Esophagus mucosa (tissue), 1 donor: ENCODE measurements at regions not wholly inside any gene's neighbourhood (a gene's known extent, or its start where the extent isn't known, plus 50 kb on each side); places are given as distances from the start of the nearest gene placed in this dataset.
"Not testable (repeated sequence)": the region's sequence is repeated elsewhere in the genome, so short reads cannot be mapped to it uniquely, and the experiment has no call there.

Source experiments
- ATAC-seq: fragments of 200-7000 bp; cut with Tn5 transposase; one replicate; pipeline ENCODE4 v1.9.1; 2020
- donor health status: DM: yes; HTN: yes; CAD: no.

GRCh38 chr2:176774766-176775451 lies 437.7 kb upstream of the HNRNPA3 start:
- ATAC-seq = no peak

GRCh38 chr2:176777262-176777661 lies 435.3 kb upstream of the HNRNPA3 start:
- ATAC-seq = no peak

DNA sequence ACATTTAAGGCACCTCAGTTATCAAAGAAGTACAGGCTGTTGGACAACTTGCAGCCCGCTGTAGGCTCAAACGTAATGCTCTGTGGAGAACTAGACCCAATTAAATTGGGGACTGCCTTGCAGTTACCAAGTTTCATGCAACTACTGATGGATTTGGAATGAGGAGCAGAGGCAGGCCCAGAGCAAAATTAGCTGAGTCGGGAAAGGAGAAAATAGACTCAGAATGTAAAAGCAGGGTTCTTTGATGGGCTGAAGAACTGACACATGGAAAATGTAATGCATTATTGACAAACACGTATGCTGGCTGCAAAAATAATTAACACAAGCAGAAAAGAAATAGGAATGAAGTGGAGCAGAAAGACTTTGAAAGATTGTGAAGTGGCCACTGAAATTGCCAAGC lies 432.7 kb upstream of the HNRNPA3 start:
- ATAC-seq = no peak

DNA sequence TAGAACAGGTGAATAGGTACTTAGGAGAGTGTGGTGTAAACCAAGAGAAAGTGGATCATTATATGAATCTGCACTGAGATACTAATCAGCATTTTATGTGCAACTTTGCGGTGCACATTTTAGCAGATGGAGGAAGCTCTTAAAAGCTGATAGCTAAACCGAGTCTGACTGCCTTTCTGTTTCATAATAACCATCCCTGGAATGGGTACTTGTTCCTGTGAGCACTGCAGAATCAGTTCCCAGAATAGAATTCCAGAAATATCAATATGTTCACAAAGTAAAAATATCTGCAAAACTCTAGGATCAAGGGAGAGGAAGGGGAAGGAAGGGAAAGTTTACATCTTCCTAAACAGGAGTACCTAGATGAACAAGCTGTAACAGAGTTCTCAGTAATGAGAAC lies 432.2 kb upstream of the HNRNPA3 start:
- ATAC-seq = no peak

DNA sequence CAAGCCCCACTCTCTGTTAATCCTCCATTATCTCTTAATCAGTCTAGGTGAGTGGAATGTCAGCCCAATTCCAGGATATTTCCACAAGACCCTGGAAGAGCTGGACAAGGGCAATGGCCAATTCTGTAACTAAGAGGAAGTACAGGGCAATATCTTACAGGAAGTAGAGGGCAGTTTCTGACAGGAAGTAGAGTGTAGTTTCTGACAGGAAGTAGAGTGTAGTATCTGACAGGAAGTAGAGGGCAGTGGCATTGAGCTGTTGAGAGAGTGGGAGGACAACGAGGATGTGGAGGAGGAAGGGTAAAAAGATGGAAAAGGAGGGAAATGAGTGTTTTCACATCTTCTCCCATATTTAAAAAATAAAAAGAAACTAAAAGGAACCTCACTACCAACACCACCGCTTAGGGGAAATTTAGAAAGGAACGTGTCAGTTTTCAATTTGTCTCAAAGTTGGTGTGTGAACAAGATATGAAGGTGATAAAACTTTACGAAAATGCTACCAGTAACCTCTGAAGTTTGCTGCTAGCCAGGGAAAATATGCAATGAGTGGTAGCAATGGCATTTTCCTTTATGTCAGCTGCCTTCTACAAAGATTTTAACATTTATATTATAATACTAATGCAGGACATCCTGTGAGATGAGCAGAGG lies 430.9 kb upstream of the HNRNPA3 start:
- ATAC-seq = no peak

- ATAC-seq = no peak
Observed at GRCh38 chr2:176784633-176785200, 427.9 kb upstream of the HNRNPA3 start.

- no peak for ATAC-seq
Observed at GRCh38 chr2:176789751-176790150, 422.8 kb upstream of the HNRNPA3 start.

DNA sequence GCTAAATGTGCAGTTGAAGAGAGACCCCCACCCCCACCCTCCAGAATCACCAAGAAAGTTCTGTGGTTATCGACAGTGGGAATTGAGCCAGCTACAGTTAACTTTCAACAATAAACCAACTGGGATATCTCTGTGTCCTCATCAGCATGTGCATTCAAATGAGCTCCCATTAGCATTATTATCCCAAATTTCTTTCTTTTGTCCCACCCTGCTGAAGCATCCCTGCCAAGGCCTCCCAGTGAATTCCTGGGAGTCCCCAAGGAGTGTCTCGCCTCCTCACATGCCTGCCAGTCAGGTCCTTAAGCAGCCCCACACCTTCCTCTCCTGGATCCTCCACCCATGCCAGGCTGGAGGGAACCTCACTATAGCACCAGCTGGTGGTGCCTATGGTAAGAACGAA lies 422.1 kb upstream of the HNRNPA3 start:
- ATAC-seq = no peak

DNA sequence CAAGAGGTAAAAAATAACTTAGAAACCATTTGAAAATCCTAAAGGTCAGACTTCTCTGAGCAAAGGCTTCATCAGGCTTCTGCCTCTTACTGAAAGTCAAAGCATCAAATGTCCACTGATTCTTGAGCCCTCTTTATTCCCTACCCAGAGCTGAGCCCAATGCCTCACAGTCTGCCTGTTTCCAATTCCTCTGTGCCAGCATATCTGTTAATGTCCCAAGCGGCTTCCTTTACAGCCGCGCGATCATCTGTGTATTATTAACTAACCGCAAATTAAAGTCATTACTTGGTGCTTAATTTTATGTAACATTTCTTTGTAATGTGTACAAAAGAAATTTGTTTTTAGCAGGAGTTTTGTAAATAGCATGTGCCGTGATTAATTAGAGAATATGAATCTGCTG lies 418.8 kb upstream of the HNRNPA3 start:
- no peak for ATAC-seq

GRCh38 chr2:176794392-176794791 lies 418.2 kb upstream of the HNRNPA3 start:
- ATAC-seq = no peak

- no peak for ATAC-seq
Observed at GRCh38 chr2:176795823-176796222, 416.8 kb upstream of the HNRNPA3 start.

DNA sequence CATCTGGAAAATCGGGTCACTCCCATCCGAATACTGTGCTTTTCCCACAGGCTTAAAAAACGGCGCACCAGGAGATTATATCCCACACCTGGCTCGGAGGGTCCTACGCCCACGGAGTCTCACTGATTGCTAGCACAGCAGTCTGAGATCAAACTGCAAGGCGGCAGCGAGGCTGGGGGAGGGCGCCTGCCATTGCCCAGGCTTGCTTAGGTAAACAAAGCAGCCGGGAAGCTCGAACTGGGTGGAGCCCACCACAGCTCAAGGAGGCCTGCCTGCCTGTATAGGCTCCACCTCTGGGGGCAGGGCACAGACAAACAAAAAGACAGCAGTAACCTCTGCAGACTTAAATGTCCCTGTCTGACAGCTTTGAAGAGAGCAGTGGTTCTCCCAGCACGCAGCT lies 415.9 kb upstream of the HNRNPA3 start:
- ATAC-seq = not testable (repeated sequence)

- no peak for ATAC-seq
Observed at GRCh38 chr2:176804392-176804791, 408.2 kb upstream of the HNRNPA3 start.

- ATAC-seq = no peak
Observed at GRCh38 chr2:176805345-176805744, 407.2 kb upstream of the HNRNPA3 start.

GRCh38 chr2:176812246-176812775 lies 400.3 kb upstream of the HNRNPA3 start:
- ATAC-seq = no peak

GRCh38 chr2:176813156-176813555 lies 399.4 kb upstream of the HNRNPA3 start:
- no peak for ATAC-seq

DNA sequence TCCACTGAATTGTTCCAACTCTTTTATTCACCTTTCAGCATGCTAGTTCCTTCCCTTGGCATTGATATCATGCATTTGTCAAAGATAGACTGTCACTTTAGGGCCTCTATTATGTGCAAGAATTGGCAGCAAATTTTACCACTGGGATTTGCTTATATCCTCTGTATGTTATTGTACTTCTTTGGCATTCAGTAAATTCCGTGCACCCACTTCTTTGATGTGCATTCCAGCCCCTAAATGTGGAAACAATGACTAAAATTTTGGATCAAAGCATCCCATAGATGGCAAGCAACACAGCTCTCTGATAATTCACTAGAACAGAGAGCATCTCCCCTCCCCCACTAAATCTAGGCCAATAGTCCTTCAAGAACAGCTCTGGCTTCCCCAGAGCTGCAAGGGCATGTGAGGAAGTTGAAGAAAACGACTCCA lies 399.0 kb upstream of the HNRNPA3 start:
- no peak for ATAC-seq

DNA sequence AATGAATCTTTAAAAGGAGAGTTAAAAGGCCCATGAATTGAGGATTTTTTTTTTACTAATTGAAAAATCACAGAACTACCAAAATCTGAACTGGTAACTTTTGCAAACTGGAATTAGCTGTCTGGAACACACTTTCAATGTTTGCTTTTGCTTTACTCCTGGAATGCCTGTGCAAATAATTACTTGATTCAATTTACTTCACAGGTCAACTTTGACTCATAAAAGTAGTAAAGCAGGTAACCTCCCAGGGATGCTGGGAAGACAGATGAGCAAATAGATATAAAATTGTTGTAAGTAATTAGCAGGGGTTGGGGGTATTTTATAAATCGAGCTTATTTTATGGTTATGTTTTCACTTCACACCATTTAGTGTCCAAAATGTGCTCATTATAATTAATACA lies 398.3 kb upstream of the HNRNPA3 start:
- no peak for ATAC-seq

GRCh38 chr2:176814740-176815367 lies 397.7 kb upstream of the HNRNPA3 start:
- ATAC-seq = peak; percentile 29

GRCh38 chr2:176817061-176817565 lies 395.5 kb upstream of the HNRNPA3 start:
- no peak for ATAC-seq

- no peak for ATAC-seq
Observed at GRCh38 chr2:176818076-176818475, 394.5 kb upstream of the HNRNPA3 start.

DNA sequence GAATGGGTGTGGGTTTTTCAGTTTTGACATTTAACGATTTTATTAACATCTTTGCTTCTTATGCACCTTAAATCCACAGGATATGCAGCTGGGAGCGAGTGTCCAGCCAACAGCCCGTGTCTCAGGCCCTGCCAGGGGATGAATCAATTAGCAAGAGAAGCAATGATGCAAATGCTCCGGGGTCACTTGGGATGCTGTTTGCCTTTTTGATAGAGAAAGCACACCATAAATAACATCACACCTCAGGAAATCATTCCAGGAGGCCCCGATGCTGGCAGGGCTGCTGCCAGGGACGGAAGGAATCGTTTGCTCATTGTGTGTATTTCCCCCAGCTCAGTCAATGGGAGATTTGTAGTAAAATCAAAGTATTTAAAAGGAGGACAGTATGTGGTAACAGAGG lies 394.0 kb upstream of the HNRNPA3 start:
- no peak for ATAC-seq

- ATAC-seq = no peak
Observed at GRCh38 chr2:176819306-176819705, 393.3 kb upstream of the HNRNPA3 start.
